Ishikawa (cell line): ENCODE measurements at regions not wholly inside any gene's neighbourhood (a gene's known extent, or its start where the extent isn't known, plus 50 kb on each side); places are given as distances from the start of the nearest gene placed in this dataset.

ENCODE experiments used
- CEBPB ChIP-seq: IDR thresholded peaks from 2 replicates; pipeline ENCODE4 v1.6.1; 2012
- CREB1 ChIP-seq: IDR thresholded peaks from 2 replicates; pipeline ENCODE4 v1.6.1; 2012; ENCODE audit warnings: low read depth
- EP300 ChIP-seq: IDR thresholded peaks from 2 replicates; pipeline ENCODE4 v1.6.1; 2012; ENCODE audit warnings: borderline replicate concordance
- FOXM1 ChIP-seq: IDR thresholded peaks from 2 replicates; pipeline ENCODE4 v1.6.1; 2012; ENCODE audit warnings: low read depth, borderline replicate concordance
- RAD21 ChIP-seq: IDR thresholded peaks from 2 replicates; pipeline ENCODE4 v1.6.1; 2012; ENCODE audit warnings: low read depth
- REST ChIP-seq: IDR thresholded peaks from 2 replicates; pipeline ENCODE4 v1.6.1; 2012; ENCODE audit warnings: low read depth, mild to moderate bottlenecking
- TAF1 ChIP-seq: IDR thresholded peaks from 2 replicates; pipeline ENCODE4 v1.6.1; 2012; ENCODE audit warnings: low read depth, mild to moderate bottlenecking
- TCF12 ChIP-seq: IDR thresholded peaks from 2 replicates; pipeline ENCODE4 v1.6.1; 2012; ENCODE audit warnings: low read depth
- TEAD4 ChIP-seq: IDR thresholded peaks from 2 replicates; pipeline ENCODE4 v1.6.1; 2012
- YY1 ChIP-seq: IDR thresholded peaks from 2 replicates; pipeline ENCODE4 v1.6.1; 2012; ENCODE audit warnings: low read depth
- ZBTB7A ChIP-seq: IDR thresholded peaks from 2 replicates; pipeline ENCODE4 v1.6.1; 2012; ENCODE audit warnings: low read depth
- TF ChIP-seq, protein P1 (sequence below): IDR thresholded peaks from 2 replicates; pipeline ENCODE4 v1.6.1; 2012
- TF ChIP-seq, protein P2 (sequence below): IDR thresholded peaks from 2 replicates; pipeline ENCODE4 v1.6.1; 2012

DNA sequence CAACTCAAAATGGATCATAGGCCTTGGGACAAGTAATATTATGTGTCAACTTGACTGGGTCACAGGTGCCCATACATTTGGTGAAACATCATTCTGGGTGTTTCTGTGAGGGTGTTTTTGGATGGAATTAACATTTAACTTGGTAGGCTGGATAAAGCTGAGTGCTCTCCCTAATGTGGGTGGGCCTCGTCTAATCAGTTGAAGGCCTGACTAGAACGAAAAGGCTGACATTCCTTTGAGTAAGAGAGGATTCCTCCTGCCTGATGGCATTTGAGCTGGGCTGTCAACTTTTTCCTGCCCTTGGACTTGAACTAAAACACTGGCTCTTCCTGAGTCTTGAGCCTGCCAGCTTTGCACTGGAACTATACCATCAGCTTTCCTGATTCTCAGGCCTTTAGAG lies 93.4 kb upstream of the ESRRB start:
- TF ChIP-seq CREB1 (no peak), CEBPB (no peak), TEAD4 (no peak), REST (no peak), FOXM1 (no peak), YY1 (no peak), ZBTB7A (no peak), TAF1 (no peak), TCF12 (no peak), RAD21 (no peak), EP300 (no peak)
- TF ChIP-seq, protein P1, sequence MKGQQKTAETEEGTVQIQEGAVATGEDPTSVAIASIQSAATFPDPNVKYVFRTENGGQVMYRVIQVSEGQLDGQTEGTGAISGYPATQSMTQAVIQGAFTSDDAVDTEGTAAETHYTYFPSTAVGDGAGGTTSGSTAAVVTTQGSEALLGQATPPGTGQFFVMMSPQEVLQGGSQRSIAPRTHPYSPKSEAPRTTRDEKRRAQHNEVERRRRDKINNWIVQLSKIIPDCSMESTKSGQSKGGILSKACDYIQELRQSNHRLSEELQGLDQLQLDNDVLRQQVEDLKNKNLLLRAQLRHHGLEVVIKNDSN: no peak
- TF ChIP-seq, protein P2, sequence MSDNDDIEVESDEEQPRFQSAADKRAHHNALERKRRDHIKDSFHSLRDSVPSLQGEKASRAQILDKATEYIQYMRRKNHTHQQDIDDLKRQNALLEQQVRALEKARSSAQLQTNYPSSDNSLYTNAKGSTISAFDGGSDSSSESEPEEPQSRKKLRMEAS: no peak
